ENCODE measurements at regions not wholly inside any gene's neighbourhood (a gene's known extent, or its start where the extent isn't known, plus 50 kb on each side); places are given as distances from the start of the nearest gene placed in this dataset.

GRCh38 chr5:90020575-90021538 is 388.7 kb downstream of the CETN3 start:
- H3K4me3 ChIP-seq: peak overlapping the region in 1 of 3 donors; percentile 26
- no peak for DNase-seq (ENCODE audit: low spot score in 2 of 2)
- intact Hi-C loops (cut with DNase I; ENCODE audit: low total_unique reads): no loop called here
- H3K27me3 ChIP-seq: no peaks in the 10 kb centered on the region
- H3K9me3 ChIP-seq: no peaks in the 10 kb centered on the region
- TF ChIP-seq POLR2AphosphoS5 (IDR thresholded peaks at IDR 0.05) (no peak), POLR2A (IDR thresholded peaks at IDR 0.05) (no peak), CTCF (IDR thresholded peaks at IDR 0.05) (no peak)
- no peaks in the 10 kb centered on the region for H3K4me1 ChIP-seq
- H3K36me3 ChIP-seq: no peaks in the 10 kb centered on the region
- H3K27ac ChIP-seq: no peak overlapping the region

- no peak for DNase-seq (ENCODE audit: low spot score in 2 of 2)
- Histone ChIP-seq H3K27me3 (no peaks in the 10 kb centered on the region), H3K27ac (no peak overlapping the region), H3K4me1 (no peaks in the 10 kb centered on the region), H3K36me3 (no peaks in the 10 kb centered on the region), H3K9me3 (no peaks in the 10 kb centered on the region), H3K4me3 (no peak overlapping the region)
- intact Hi-C loops (cut with DNase I; ENCODE audit: low total_unique reads): no loop called here
- TF ChIP-seq POLR2A (IDR thresholded peaks at IDR 0.05) (no peak), CTCF (IDR thresholded peaks at IDR 0.05) (no peak), POLR2AphosphoS5 (IDR thresholded peaks at IDR 0.05) (no peak)
These were observed 392.3 kb downstream of the CETN3 start for GRCh38 chr5:90017239-90017638.

GRCh38 chr5:90015584-90016018 is 394.0 kb downstream of the CETN3 start:
- intact Hi-C loops (cut with DNase I; ENCODE audit: low total_unique reads): no loop called here
- H3K27ac ChIP-seq: no peak overlapping the region
- H3K4me3 ChIP-seq: no peak overlapping the region
- no peaks in the 10 kb centered on the region for H3K27me3 ChIP-seq
- TF ChIP-seq POLR2A (IDR thresholded peaks at IDR 0.05) (no peak), CTCF (IDR thresholded peaks at IDR 0.05) (no peak), POLR2AphosphoS5 (IDR thresholded peaks at IDR 0.05) (no peak)
- no peak for DNase-seq (ENCODE audit: low spot score in 2 of 2)
- H3K36me3 ChIP-seq: no peaks in the 10 kb centered on the region
- H3K4me1 ChIP-seq: no peaks in the 10 kb centered on the region
- no peaks in the 10 kb centered on the region for H3K9me3 ChIP-seq

GRCh38 chr5:90014420-90014819 is 395.1 kb downstream of the CETN3 start:
- no peaks in the 10 kb centered on the region for H3K9me3 ChIP-seq
- no peak overlapping the region for H3K4me3 ChIP-seq
- no peaks in the 10 kb centered on the region for H3K27me3 ChIP-seq
- intact Hi-C loops (cut with DNase I; ENCODE audit: low total_unique reads): no loop called here
- DNase-seq (ENCODE audit: low spot score in 2 of 2): no peak
- no peak overlapping the region for H3K27ac ChIP-seq
- H3K36me3 ChIP-seq: no peaks in the 10 kb centered on the region
- H3K4me1 ChIP-seq: no peaks in the 10 kb centered on the region
- TF ChIP-seq CTCF (IDR thresholded peaks at IDR 0.05) (no peak), POLR2A (IDR thresholded peaks at IDR 0.05) (no peak), POLR2AphosphoS5 (IDR thresholded peaks at IDR 0.05) (no peak)

- no peak overlapping the region for H3K4me3 ChIP-seq
- H3K27ac ChIP-seq: no peak overlapping the region
- no peaks in the 10 kb centered on the region for H3K9me3 ChIP-seq
- H3K36me3 ChIP-seq: no peaks in the 10 kb centered on the region
- DNase-seq (ENCODE audit: low spot score in 2 of 2): no peak
- no peaks in the 10 kb centered on the region for H3K27me3 ChIP-seq
- intact Hi-C loops (cut with DNase I; ENCODE audit: low total_unique reads): no loop called here
- no peaks in the 10 kb centered on the region for H3K4me1 ChIP-seq
- TF ChIP-seq POLR2AphosphoS5 (IDR thresholded peaks at IDR 0.05) (no peak), CTCF (IDR thresholded peaks at IDR 0.05) (no peak), POLR2A (IDR thresholded peaks at IDR 0.05) (no peak)
These were observed 409.2 kb downstream of the CETN3 start for GRCh38 chr5:90000351-90000750.
